IMR-90 (cell line): ENCODE measurements at regions not wholly inside any gene's neighbourhood (a gene's known extent, or its start where the extent isn't known, plus 50 kb on each side); places are given as distances from the start of the nearest gene placed in this dataset.

Experiments
- ATAC-seq: fragments of 200-7000 bp; cut with Tn5 transposase; 2 replicates; pipeline ENCODE4 v1.9.1; 2020; ENCODE audit warnings: low read depth, mild to moderate bottlenecking, moderate library complexity
- BruUV-seq: library from RNA; stranded (reverse); fragments of 400-500 nt; replicated peaks from 2 replicates; lab custom pipeline; 2021; lab: Mats Ljungman, UMichigan
- CTCF ChIA-PET: fragments of 300-600 bp; formaldehyde crosslinking; extraction: SDS; loops from one replicate; lab custom pipeline; 2021; ENCODE audit warnings: antibody characterized with exemption; lab: Yijun Ruan, JAX
- POLR2A ChIA-PET: fragments of 300-600 bp; sonication (Branson Sonifier 250); formaldehyde crosslinking; loops from one replicate; lab custom pipeline; 2022; ENCODE audit warnings: antibody characterized with exemption; ENCODE audit not compliant: unreplicated experiment; lab: Charles Lee
- DNase-seq: peaks from one replicate; pipeline ENCODE4 v3.0.0; 2013
- H2AFZ ChIP-seq: replicated peaks from 2 replicates; pipeline ENCODE3; 2013; ENCODE audit warnings: low read length, mild to moderate bottlenecking; ENCODE audit not compliant: poor library complexity
- H2AK5ac ChIP-seq: 2 replicates; pipeline ENCODE4 v1.6.1; 2013; ENCODE audit warnings: low read depth, low read length, inconsistent platforms
- H2AK9ac ChIP-seq: replicated peaks from 2 replicates; pipeline ENCODE3; 2013; ENCODE audit warnings: mild to moderate bottlenecking, low read depth, low read length, moderate library complexity; ENCODE audit not compliant: poor library complexity
- H2BK120ac ChIP-seq: 2 replicates; pipeline ENCODE4 v1.6.1; 2013; ENCODE audit warnings: low read depth, low read length, inconsistent platforms
- H2BK15ac ChIP-seq: 3 replicates; pipeline ENCODE4 v1.6.1; 2013; ENCODE audit warnings: low read depth, low read length, inconsistent platforms
- H2BK20ac ChIP-seq: 2 replicates; pipeline ENCODE4 v1.6.1; 2013; ENCODE audit warnings: low read depth, mild to moderate bottlenecking, inconsistent platforms, low read length, moderate library complexity
- H2BK5ac ChIP-seq: 2 replicates; pipeline ENCODE4 v1.6.1; 2013; ENCODE audit warnings: mild to moderate bottlenecking, low read depth, low read length, inconsistent platforms; ENCODE audit not compliant: poor library complexity, severe bottlenecking
- H3K14ac ChIP-seq: replicated peaks from 2 replicates; pipeline ENCODE4 v1.6.1; 2013; ENCODE audit warnings: low read depth, low read length, inconsistent platforms
- H3K18ac ChIP-seq: 2 replicates; pipeline ENCODE4 v1.6.1; 2013; ENCODE audit warnings: low read depth, low read length, control low read depth
- H3K23ac ChIP-seq: 2 replicates; pipeline ENCODE4 v1.6.1; 2013; ENCODE audit warnings: low read depth, low read length, inconsistent platforms
- H3K27ac ChIP-seq: 2 replicates; pipeline ENCODE4 v1.5.1; 2013; ENCODE audit warnings: mild to moderate bottlenecking, control low read depth, low read length; ENCODE audit not compliant: insufficient read depth
- H3K27me3 ChIP-seq: 2 replicates; pipeline ENCODE4 v1.6.1; 2013; ENCODE audit warnings: low read length; ENCODE audit not compliant: control insufficient read depth, insufficient read depth
- H3K36me3 ChIP-seq: 2 replicates; pipeline ENCODE4 v1.6.1; 2013; ENCODE audit warnings: low read length, mixed read lengths; ENCODE audit not compliant: control insufficient read depth, insufficient read depth
- H3K4ac ChIP-seq: 2 replicates; pipeline ENCODE4 v1.6.1; 2013; ENCODE audit warnings: low read depth, low read length, inconsistent platforms
- H3K4me1 ChIP-seq: 2 replicates; pipeline ENCODE4 v1.6.1; 2013; ENCODE audit warnings: low read length, mixed read lengths; ENCODE audit not compliant: control insufficient read depth, insufficient read depth
- H3K4me2 ChIP-seq: 2 replicates; pipeline ENCODE4 v1.6.1; 2013; ENCODE audit warnings: low read depth, mild to moderate bottlenecking, control low read depth, low read length, moderate library complexity
- H3K4me3 ChIP-seq: 2 replicates; pipeline ENCODE4 v1.5.1; 2013; ENCODE audit warnings: low read depth, mild to moderate bottlenecking, control low read depth, low read length, moderate library complexity; ENCODE audit not compliant: insufficient read depth
- H3K56ac ChIP-seq: 2 replicates; pipeline ENCODE4 v1.6.1; 2013; ENCODE audit warnings: low read length, inconsistent platforms; ENCODE audit not compliant: insufficient read depth; ENCODE audit errors: extremely low read depth
- H3K79me1 ChIP-seq, 2 experiments: 2 replicates each; pipeline ENCODE4 v1.6.1; 2013; ENCODE audit warnings: low read length in 2 of 2, inconsistent platforms in 1 of 2, low read depth in 1 of 2
- H3K9ac ChIP-seq: 2 replicates; pipeline ENCODE4 v1.6.1; 2013; ENCODE audit warnings: low read depth, low read length, control low read depth
- H3K9me1 ChIP-seq: 2 replicates; pipeline ENCODE4 v1.6.1; 2013; ENCODE audit warnings: low read length, inconsistent platforms; ENCODE audit not compliant: insufficient read depth
- H3K9me3 ChIP-seq: 2 replicates; pipeline ENCODE4 v1.6.1; 2013; ENCODE audit warnings: low read length; ENCODE audit not compliant: control insufficient read depth, insufficient read depth
- H4K20me1 ChIP-seq: 2 replicates; pipeline ENCODE4 v1.6.1; 2013; ENCODE audit warnings: low read length, inconsistent platforms; ENCODE audit not compliant: insufficient read depth
- H4K5ac ChIP-seq: 2 replicates; pipeline ENCODE4 v1.6.1; 2013; ENCODE audit warnings: mild to moderate bottlenecking, low read depth, low read length, control low read depth
- H4K8ac ChIP-seq, 2 experiments: 2 replicates each; pipeline ENCODE4 v1.6.1; 2013; ENCODE audit warnings: low read depth in 2 of 2, low read length in 2 of 2, control low read depth in 1 of 2, inconsistent platforms in 1 of 2
- H4K91ac ChIP-seq: 2 replicates; pipeline ENCODE4 v1.6.1; 2013; ENCODE audit warnings: low read depth, low read length, inconsistent platforms; ENCODE audit not compliant: insufficient read depth
- BHLHE40 ChIP-seq: fragments of 150-350 bp; IDR thresholded peaks from 2 replicates; pipeline ENCODE4 v1.6.1; 2016; ENCODE audit warnings: mild to moderate bottlenecking, low read depth, low read length
- CEBPB ChIP-seq: IDR thresholded peaks from 2 replicates; pipeline ENCODE4 v1.6.1; 2012; ENCODE audit warnings: low read depth, low read length, improper control_type of control experiment
- CHD1 ChIP-seq: IDR thresholded peaks from 2 replicates; pipeline ENCODE4 v1.6.1; 2012; ENCODE audit warnings: low read depth, low read length, improper control_type of control experiment
- FOS ChIP-seq: fragments of 150-350 bp; IDR thresholded peaks from 2 replicates; pipeline ENCODE4 v1.6.1; 2016; ENCODE audit warnings: low read depth, low read length
- MAFK ChIP-seq: IDR thresholded peaks from 2 replicates; pipeline ENCODE4 v1.6.1; 2012; ENCODE audit warnings: low read depth, low read length, improper control_type of control experiment
- MAZ ChIP-seq: IDR thresholded peaks from 2 replicates; pipeline ENCODE4 v1.6.1; 2012; ENCODE audit warnings: low read depth, mild to moderate bottlenecking, low read length, improper control_type of control experiment, moderate library complexity, borderline replicate concordance
- MXI1 ChIP-seq: IDR thresholded peaks from 2 replicates; pipeline ENCODE4 v1.6.1; 2012; ENCODE audit warnings: low read depth, mild to moderate bottlenecking, low read length, moderate library complexity, borderline replicate concordance
- NFE2L2 ChIP-seq: fragments of 150-350 bp; IDR thresholded peaks from 2 replicates; pipeline ENCODE4 v1.6.1; 2016; ENCODE audit warnings: low read depth, mild to moderate bottlenecking, low read length
- POLR2A ChIP-seq: IDR thresholded peaks from 2 replicates; pipeline ENCODE4 v1.6.1; 2012; ENCODE audit warnings: mild to moderate bottlenecking, low read depth, low read length
- RAD21 ChIP-seq: IDR thresholded peaks from 2 replicates; pipeline ENCODE4 v1.6.1; 2012; ENCODE audit warnings: low read length, improper control_type of control experiment
- RCOR1 ChIP-seq: IDR thresholded peaks from 2 replicates; pipeline ENCODE4 v1.6.1; 2012; ENCODE audit warnings: mild to moderate bottlenecking, low read length, improper control_type of control experiment; ENCODE audit not compliant: insufficient replicate concordance
- RFX5 ChIP-seq: IDR thresholded peaks from 2 replicates; pipeline ENCODE4 v1.8.0; 2012; ENCODE audit warnings: low read depth, mild to moderate bottlenecking, low read length, moderate library complexity
- SMC3 ChIP-seq: fragments of 150-350 bp; IDR thresholded peaks from 2 replicates; pipeline ENCODE4 v1.6.1; 2016; ENCODE audit warnings: low read depth, mild to moderate bottlenecking, antibody characterized with exemption, low read length, moderate library complexity
- WGBS, 2 experiments: methylation state at CpG; one replicate each; pipeline versions ENCODE4 v1.1.5 to v1.1.7; 2013; ENCODE audit warnings: missing lambda C conversion rate in 2 of 2; ENCODE audit not compliant: insufficient read length in 1 of 2; ENCODE audit errors: extremely low coverage in 2 of 2; 5-methylcytosine and 5-hydroxymethylcytosine counted together
- dilution Hi-C: fragments of 300-500 bp; cut with HindIII; formaldehyde crosslinking; loops from one replicate; pipeline ENCODE4 v1.14.3; 2018; ENCODE audit warnings: low sequenced_read_pairs; ENCODE audit not compliant: unreplicated experiment
- in situ Hi-C: fragments of 300-500 bp; cut with MboI; formaldehyde crosslinking; loops from 3 replicates; pipeline ENCODE4 v1.14.3; 2019; ENCODE audit warnings: low sequenced_read_pairs, inconsistent platforms, mixed read lengths
- intact Hi-C: fragments of 100-400 bp; cut with micrococcal nuclease; formaldehyde crosslinking; loops from 2 replicates; pipeline ENCODE4 v1.10.0; 2022
- TF ChIP-seq, protein P1 (sequence below): fragments of 150-350 bp; IDR thresholded peaks from 2 replicates; pipeline ENCODE4 v1.6.1; 2017; ENCODE audit warnings: mild to moderate bottlenecking, antibody characterized with exemption, low read length, low read depth
- TF ChIP-seq, protein P2 (sequence below): conservative IDR thresholded peaks from 2 replicates; pipeline ENCODE4 v1.5.1; 2012; ENCODE audit warnings: mild to moderate bottlenecking, low read depth, low read length, improper control_type of control experiment
- TF ChIP-seq, protein P3 (sequence below): fragments of 150-350 bp; IDR thresholded peaks from 2 replicates; pipeline ENCODE4 v1.6.1; 2016; ENCODE audit warnings: low read depth, mild to moderate bottlenecking, low read length, moderate library complexity, borderline replicate concordance

DNA sequence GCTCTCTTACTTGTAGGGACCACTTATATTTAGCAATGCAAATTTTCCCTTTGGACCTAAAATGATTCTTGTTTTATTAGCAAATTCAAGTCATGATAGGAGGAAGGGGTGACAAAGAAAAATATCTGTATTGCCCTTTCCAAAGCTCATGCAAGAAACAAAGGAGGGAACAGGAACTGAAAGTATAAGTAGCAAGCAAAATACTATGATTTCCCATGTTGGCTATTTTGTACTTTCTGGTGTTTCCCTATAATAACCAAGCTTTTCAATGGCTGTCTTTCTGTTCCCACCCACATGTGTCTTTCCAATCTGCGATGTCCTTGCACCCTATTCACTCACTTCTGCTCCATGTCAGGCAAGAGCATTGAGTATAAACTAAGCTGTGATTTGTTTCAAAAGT lies 279.7 kb downstream of the RNF144A start:
- Histone ChIP-seq H4K8ac (no peak overlapping the region), H3K4me3 (no peak overlapping the region), H3K4me2 (no peak overlapping the region), H3K23ac (no peak overlapping the region), H2AK5ac (no peak overlapping the region), H3K79me1 (no peaks in the 10 kb centered on the region), H2BK20ac (no peak overlapping the region), H3K27ac (no peak overlapping the region), H4K5ac (no peak overlapping the region), H3K27me3 (no peaks in the 10 kb centered on the region), H3K36me3 (no peaks in the 10 kb centered on the region), H3K9me3 (no peaks in the 10 kb centered on the region), H2AFZ (no peak overlapping the region), H4K20me1 (no peaks in the 10 kb centered on the region), H2BK15ac (no peak overlapping the region), H4K91ac (no peak overlapping the region), H2BK5ac (no peak overlapping the region), H3K4ac (no peak overlapping the region), H3K14ac (no peak overlapping the region), H3K4me1 (no peaks in the 10 kb centered on the region), H2BK120ac (no peak overlapping the region), H3K9ac (no peak overlapping the region), H3K56ac (no peak overlapping the region), H2AK9ac (no peak overlapping the region), H3K9me1 (no peaks in the 10 kb centered on the region), H3K18ac (no peak overlapping the region)
- ChIA-PET POLR2A (no interaction called here), CTCF (no interaction called here)
- no TSS peak for BruUV-seq
- no peak for DNase-seq
- in situ Hi-C loops, result no loop called here
- no CpG with 5 or more reads among the region's 1 CpG for WGBS, 2 experiments
- TF ChIP-seq BHLHE40, result no peak
- no peak for TF ChIP-seq NFE2L2
- TF ChIP-seq RCOR1, result no peak
- TF ChIP-seq RFX5, result no peak
- no peak for TF ChIP-seq MAFK
- TF ChIP-seq CHD1, result no peak
- no peak for TF ChIP-seq MXI1
- no peak for TF ChIP-seq FOS
- TF ChIP-seq, protein P1, sequence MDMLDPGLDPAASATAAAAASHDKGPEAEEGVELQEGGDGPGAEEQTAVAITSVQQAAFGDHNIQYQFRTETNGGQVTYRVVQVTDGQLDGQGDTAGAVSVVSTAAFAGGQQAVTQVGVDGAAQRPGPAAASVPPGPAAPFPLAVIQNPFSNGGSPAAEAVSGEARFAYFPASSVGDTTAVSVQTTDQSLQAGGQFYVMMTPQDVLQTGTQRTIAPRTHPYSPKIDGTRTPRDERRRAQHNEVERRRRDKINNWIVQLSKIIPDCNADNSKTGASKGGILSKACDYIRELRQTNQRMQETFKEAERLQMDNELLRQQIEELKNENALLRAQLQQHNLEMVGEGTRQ, result no peak
- TF ChIP-seq POLR2A, result no peak
- TF ChIP-seq CEBPB, result no peak
- TF ChIP-seq MAZ, result no peak
- TF ChIP-seq RAD21, result no peak
- TF ChIP-seq, protein P2, sequence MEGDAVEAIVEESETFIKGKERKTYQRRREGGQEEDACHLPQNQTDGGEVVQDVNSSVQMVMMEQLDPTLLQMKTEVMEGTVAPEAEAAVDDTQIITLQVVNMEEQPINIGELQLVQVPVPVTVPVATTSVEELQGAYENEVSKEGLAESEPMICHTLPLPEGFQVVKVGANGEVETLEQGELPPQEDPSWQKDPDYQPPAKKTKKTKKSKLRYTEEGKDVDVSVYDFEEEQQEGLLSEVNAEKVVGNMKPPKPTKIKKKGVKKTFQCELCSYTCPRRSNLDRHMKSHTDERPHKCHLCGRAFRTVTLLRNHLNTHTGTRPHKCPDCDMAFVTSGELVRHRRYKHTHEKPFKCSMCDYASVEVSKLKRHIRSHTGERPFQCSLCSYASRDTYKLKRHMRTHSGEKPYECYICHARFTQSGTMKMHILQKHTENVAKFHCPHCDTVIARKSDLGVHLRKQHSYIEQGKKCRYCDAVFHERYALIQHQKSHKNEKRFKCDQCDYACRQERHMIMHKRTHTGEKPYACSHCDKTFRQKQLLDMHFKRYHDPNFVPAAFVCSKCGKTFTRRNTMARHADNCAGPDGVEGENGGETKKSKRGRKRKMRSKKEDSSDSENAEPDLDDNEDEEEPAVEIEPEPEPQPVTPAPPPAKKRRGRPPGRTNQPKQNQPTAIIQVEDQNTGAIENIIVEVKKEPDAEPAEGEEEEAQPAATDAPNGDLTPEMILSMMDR, result no peak
- no peak for TF ChIP-seq SMC3
- TF ChIP-seq, protein P3, sequence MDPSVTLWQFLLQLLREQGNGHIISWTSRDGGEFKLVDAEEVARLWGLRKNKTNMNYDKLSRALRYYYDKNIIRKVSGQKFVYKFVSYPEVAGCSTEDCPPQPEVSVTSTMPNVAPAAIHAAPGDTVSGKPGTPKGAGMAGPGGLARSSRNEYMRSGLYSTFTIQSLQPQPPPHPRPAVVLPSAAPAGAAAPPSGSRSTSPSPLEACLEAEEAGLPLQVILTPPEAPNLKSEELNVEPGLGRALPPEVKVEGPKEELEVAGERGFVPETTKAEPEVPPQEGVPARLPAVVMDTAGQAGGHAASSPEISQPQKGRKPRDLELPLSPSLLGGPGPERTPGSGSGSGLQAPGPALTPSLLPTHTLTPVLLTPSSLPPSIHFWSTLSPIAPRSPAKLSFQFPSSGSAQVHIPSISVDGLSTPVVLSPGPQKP, result no peak
- dilution Hi-C loops, result no loop called here
- intact Hi-C loops, result no loop called here
- ATAC-seq, result no peak
